ENCODE measurements at regions not wholly inside any gene's neighbourhood (a gene's known extent, or its start where the extent isn't known, plus 50 kb on each side); places are given as distances from the start of the nearest gene placed in this dataset.

DNA sequence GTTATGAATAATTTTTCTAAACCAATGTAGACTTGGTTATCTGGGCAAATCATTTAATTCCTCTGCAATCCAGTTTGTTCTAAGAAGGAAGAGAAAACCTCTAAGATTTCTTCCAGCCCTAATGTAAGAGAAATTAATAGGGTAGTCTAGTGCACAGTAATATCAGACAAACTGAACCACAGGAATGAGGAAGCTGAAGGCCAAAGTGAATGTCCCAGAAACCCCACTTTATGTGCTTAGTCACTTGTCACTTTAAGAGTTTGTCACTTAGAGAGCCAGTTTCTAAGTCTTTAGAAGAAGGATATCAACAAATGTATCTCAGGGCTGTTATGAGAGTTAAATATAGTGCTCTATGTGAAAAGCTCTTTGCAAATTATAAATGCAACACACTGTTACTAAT lies 750.6 kb downstream of the DIAPH3 start:
- TF ChIP-seq GATA3 (IDR thresholded peaks at IDR 0.05; ENCODE audit: low read depth, low read length) (no peak), GATA2 (IDR thresholded peaks at IDR 0.05; ENCODE audit: low read depth, low read length) (no peak)

DNA sequence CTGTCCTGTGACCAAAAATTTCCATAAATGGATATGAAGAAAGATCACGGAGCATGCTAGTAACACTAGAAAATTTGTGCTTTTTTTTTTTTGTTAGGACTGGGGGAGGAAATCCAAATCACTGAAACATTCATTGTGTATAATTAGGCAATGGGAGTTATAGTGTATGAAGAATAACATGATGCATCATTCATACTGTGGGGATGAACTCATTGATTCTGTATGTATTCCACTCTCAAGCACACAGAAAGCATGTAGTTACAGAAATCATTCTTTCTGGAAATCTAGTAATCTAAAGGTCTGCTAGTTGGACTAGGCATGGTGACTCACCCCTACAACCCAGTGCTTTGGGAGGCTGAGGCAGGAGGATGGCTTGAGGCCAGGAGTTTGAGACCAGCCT lies 749.7 kb downstream of the DIAPH3 start:
- TF ChIP-seq GATA3 (IDR thresholded peaks at IDR 0.05; ENCODE audit: low read depth, low read length) = no peak
- no peak for TF ChIP-seq GATA2 (IDR thresholded peaks at IDR 0.05; ENCODE audit: low read depth, low read length)

- TF ChIP-seq GATA3 (IDR thresholded peaks at IDR 0.05; ENCODE audit: low read depth, low read length) = no peak
- no peak for TF ChIP-seq GATA2 (IDR thresholded peaks at IDR 0.05; ENCODE audit: low read depth, low read length)
These were observed 748.2 kb downstream of the DIAPH3 start for GRCh38 chr13:59415498-59415897.

DNA sequence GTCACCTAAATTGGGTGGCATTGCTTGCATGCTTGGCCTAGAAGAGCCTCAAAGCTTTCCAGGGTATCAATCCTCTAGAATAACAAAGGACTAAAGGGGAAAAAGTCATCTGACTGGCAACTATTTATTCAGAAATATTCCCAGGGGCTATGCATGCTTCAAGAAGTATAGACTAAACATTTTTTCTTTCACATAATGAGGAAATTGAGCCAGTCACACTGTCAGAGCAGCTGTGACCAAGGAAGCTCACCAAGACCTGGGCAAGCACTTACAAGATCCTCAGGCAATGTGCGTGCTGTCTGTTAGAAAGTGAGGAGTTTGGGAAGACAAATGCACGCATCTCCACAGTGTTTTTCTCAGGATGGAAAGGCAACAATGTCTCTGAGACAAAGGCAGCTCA lies 747.2 kb downstream of the DIAPH3 start:
- TF ChIP-seq GATA3 (IDR thresholded peaks at IDR 0.05; ENCODE audit: low read depth, low read length) (no peak), GATA2 (IDR thresholded peaks at IDR 0.05; ENCODE audit: low read depth, low read length) (no peak)

- TF ChIP-seq GATA3 (IDR thresholded peaks at IDR 0.05; ENCODE audit: low read depth, low read length) = no peak
- TF ChIP-seq GATA2 (IDR thresholded peaks at IDR 0.05; ENCODE audit: low read depth, low read length) = no peak
These were observed 741.1 kb downstream of the DIAPH3 start for GRCh38 chr13:59422646-59423045.

- TF ChIP-seq GATA2 (IDR thresholded peaks at IDR 0.05; ENCODE audit: low read depth, low read length) (no peak), GATA3 (IDR thresholded peaks at IDR 0.05; ENCODE audit: low read depth, low read length) (no peak)
These were observed 739.9 kb downstream of the DIAPH3 start for GRCh38 chr13:59423708-59424340.

DNA sequence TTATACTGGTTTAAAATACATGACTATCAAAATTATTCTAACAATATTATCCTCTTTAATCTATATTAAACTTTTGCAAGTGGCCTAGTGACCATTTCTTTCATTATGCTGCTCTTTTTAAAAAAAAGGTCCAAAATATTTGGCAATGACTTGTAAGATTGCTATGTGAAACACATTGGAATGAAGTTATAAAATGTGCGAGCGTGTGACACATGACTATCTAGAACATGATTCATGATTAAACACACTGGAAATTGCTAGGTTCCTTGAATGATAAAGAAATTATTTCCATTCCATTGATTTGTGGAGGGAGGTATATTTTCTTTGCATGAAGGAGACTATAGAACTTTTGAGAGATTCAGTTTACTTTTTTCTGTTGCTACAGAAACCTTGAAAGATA lies 739.1 kb downstream of the DIAPH3 start:
- TF ChIP-seq GATA3 (IDR thresholded peaks at IDR 0.05; ENCODE audit: low read depth, low read length) (no peak), GATA2 (IDR thresholded peaks at IDR 0.05; ENCODE audit: low read depth, low read length) (no peak)

- TF ChIP-seq GATA2 (IDR thresholded peaks at IDR 0.05; ENCODE audit: low read depth, low read length) (no peak), GATA3 (IDR thresholded peaks at IDR 0.05; ENCODE audit: low read depth, low read length) (no peak)
These were observed 738.5 kb downstream of the DIAPH3 start for GRCh38 chr13:59425211-59425741.

DNA sequence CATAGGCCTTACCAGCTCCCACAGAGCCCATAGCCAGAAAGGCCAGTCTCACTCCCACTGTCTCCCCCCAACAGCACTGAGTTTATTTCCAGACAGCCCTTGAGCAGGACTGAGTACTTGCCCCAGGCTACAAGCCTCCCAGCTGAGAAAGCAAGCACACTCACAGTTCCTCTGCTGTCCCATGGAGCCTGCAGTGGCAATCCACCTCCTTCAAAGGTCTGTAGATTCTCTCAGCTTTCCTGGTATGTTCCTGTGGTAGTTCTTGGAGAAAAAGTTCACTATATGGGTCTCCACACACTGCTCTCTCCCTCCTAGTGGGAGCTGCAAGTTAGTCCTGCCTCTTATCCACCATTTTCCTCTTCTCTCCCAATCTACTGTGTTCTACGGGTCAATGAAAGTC lies 728.7 kb downstream of the DIAPH3 start:
- no peak for TF ChIP-seq GATA2 (IDR thresholded peaks at IDR 0.05; ENCODE audit: low read depth, low read length)
- TF ChIP-seq GATA3 (IDR thresholded peaks at IDR 0.05; ENCODE audit: low read depth, low read length) = no peak

DNA sequence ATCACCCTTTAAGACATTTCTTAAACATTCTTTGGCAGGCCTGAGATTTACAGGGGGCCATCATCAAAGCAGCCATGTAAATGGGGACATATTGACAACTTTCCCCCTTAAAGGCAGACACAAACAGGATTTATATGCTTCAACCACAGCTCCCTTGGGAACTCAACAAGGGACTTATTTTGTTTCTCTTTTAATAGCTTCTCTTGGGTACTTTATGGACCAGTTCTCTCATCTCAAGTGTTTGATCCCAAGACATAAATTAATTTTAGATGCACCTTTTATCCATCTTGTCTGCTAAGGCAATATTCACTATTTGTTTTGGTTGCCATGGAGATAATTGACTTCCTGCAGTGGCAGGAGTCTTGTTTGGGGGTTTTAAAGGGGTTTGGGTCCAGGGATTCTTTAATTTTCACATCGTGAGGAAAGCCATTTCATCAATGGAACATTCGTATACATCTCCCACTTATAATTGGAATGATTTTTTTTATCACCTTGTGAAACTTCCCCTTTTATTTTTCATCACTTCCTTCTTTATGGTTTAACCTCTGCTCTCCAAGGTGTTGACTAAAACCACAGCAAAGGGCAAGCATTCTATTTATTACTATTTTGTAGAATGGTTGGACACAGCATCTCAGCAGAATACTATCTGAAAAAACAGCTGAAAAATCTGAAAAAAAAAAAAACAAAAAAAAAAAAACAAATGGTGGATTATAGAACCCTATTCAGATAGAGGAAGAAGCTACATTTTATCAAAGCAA lies 726.0 kb downstream of the DIAPH3 start:
- no peak for TF ChIP-seq GATA3 (IDR thresholded peaks at IDR 0.05; ENCODE audit: low read depth, low read length)
- no peak for TF ChIP-seq GATA2 (IDR thresholded peaks at IDR 0.05; ENCODE audit: low read depth, low read length)

DNA sequence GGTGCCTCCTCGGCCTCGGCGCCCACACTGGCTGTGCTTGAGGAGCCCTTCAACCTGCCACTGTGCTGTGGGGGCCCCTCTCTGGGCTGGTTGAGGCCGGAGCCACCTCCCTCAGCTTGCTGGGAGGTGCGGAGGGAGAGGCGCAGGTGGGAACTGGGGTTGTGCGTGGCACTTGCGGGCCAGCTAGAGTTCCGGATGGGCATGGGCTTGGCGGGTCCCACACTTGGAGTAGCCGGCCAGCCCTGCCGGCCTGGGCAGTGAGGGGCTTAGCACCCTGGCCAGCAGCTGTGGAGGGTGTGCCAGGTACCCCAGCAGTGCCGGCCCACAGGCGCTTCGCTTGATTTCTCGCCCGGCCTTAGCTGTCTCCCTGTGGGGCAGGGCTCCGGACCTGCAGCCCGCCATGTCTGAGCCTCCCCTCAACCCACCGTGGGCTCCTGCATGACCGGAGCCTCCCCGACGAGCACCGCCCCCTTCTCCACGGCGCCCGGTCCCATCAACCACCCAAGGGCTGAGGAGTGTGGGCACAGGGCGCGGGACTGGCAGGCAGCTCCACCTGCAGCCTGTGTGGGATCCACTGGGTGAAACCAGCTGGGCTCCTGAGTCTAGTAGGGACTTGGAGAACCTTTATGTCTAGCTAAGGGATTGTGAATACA lies 723.8 kb downstream of the DIAPH3 start:
- TF ChIP-seq GATA2 (IDR thresholded peaks at IDR 0.05; ENCODE audit: low read depth, low read length) (no peak), GATA3 (IDR thresholded peaks at IDR 0.05; ENCODE audit: low read depth, low read length) (no peak)

DNA sequence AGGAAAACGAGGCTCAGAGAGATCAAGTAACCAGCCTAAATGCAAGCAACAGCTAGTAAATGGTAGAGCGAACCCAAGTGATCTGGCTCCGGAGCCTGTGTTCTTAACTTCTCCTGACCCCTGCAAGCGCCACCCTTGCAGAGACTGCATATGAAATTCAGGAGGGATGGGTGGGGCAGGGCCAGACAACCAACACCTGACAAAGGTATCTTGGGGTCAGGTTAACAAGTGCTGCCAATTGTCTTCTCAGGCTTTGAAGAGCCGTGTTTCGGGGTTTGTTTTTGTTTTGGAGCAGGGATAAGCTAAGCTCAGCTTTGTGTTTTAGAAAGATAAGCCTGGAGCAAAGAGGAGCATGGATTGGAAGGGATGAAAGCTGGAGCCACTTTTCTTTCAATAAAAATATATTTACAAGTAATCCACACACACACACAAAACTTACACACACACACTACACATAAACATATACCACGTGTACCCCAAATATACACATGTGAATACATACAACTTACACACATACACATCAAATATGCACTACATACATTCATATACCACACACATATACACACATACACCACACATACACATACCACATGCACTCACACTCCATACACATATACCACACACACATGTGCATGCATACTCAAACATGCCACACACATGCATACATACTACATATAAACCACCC lies 722.0 kb downstream of the DIAPH3 start:
- TF ChIP-seq GATA2 (IDR thresholded peaks at IDR 0.05; ENCODE audit: low read depth, low read length) (no peak), GATA3 (IDR thresholded peaks at IDR 0.05; ENCODE audit: low read depth, low read length) (no peak)

DNA sequence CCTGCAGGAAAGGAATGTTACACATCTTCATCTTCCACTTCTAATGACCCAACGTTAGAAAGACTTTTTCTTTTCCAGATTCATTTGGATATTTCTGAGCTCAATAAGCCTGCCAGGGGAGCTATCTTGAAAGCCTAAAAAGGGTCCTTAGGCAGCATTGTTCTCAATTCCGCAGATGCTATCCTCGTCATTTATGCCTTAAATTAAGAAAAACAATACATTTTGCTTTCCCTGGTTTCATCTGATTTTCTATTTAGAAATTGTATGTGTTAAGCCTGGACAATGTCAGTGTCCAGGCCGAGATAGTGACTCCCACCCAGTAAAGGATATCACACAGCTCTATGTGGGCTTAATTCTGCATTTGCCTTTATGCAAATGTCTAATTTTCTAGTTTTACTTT lies 721.3 kb downstream of the DIAPH3 start:
- TF ChIP-seq GATA3 (IDR thresholded peaks at IDR 0.05; ENCODE audit: low read depth, low read length) = peak; percentile 57
- peak; percentile 77 for TF ChIP-seq GATA2 (IDR thresholded peaks at IDR 0.05; ENCODE audit: low read depth, low read length)

DNA sequence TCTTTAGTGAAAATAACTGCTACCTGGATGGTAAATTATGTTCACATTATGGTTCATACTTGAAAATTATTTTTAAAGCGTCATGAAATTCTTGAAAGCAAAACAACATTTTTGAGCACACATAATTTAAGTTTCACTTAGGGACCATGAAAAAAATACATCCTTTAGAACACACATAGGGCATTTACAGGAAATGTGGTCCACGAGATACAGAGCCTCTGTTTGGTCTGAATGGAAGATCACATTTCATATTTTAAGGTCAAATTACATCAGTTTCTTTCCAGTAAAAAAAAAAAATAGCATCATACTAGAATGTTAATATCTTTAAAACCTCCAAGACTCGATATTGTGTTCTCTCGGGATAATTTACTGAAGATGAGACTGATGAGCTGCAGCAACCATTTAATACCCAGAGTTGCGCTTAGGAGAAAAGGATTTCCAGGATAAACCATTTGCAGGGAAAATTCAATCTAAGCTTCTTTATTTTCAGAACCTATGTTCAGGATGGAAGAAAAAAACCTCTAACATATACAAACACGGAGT lies 720.7 kb downstream of the DIAPH3 start:
- TF ChIP-seq GATA2 (IDR thresholded peaks at IDR 0.05; ENCODE audit: low read depth, low read length) (no peak), GATA3 (IDR thresholded peaks at IDR 0.05; ENCODE audit: low read depth, low read length) (no peak)

Data from SH-SY5Y (cell line).